GM21529 (cell line): ENCODE measurements at regions not wholly inside any gene's neighbourhood (a gene's known extent, or its start where the extent isn't known, plus 50 kb on each side); places are given as distances from the start of the nearest gene placed in this dataset.

Source experiments
- ATAC-seq: cut with Tn5 transposase; IDR thresholded peaks from one replicate; pipeline ENCODE4 v1.9.1; 2021; ENCODE audit not compliant: unreplicated experiment

DNA sequence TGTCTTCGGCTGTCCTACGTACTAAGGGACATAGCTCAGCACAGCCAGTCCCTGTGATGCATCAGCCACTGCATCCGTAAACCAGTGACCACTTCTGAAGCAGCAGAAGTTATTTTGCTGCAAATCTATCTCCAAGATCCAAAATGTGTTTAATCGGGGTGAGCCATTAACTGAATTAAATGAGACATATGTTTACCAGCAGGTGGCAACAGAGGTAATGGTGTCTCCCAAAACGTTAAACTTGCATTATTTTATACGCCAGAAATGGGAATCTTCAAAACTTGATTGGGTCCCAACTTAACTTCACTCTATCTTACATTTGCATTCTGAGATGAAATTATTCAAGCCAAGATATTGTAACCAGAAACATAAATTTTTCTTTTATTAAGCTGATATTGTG is 75.3 kb upstream of the BOC start:
- no peak for ATAC-seq

DNA sequence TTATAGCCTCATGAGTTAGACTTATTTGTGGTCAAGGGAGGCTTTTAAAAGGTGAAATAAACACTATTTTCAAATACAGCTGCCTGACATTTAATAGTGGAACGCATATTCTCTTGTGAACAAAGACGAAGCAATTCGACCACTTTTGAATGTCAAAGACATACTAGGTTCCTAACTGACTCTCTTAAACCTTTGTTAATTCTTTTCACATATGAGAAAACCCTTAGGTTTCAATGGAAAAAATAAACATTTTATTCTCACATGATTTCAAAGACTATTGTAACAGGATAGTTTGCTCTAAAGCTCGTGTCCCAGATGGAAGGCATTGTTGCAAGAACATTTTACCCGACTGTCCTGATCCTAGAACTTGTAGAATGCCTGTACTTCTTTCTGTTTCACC is 74.8 kb upstream of the BOC start:
- no peak for ATAC-seq

DNA sequence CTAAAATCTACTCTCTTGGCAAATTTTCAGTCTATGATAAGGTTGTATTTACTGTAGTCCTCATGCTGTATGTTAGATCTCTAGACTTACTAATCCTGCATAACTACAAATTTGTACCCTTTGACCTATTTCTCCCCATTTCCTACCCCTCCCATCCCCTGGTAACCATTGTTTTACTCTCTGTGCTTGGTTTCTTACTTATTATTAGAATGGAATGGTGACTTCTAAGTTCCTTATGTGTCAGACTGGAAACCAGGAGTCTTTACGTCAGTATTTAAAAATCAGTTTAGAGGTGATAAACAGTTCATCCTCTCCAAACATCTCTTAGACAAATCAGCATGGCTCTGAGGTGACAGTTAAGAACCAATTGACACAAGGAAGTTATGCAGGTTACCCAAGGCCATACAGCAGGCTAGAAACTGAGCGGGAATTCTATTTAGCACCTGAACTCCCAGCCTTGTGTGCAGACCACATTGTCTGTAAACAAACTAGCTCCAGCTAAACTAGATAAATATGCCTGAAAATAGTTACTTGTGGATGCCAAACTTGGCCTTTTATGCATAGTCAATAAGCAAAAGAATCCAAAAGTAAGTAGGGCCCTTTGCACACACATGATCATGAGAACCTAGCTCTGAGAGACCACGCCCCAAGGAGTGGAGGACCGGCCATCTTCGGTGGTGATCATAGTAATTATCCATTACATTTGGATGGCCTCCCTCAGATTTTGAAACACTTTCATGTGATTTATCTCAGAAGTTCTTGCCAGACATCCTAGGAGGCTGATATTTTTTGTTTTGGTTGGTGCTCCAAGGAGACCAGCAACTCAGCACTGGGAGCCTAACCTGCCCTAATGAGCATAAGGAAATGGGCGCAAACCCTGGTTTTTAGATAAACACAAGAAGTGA is 72.3 kb upstream of the BOC start:
- ATAC-seq = no peak

DNA sequence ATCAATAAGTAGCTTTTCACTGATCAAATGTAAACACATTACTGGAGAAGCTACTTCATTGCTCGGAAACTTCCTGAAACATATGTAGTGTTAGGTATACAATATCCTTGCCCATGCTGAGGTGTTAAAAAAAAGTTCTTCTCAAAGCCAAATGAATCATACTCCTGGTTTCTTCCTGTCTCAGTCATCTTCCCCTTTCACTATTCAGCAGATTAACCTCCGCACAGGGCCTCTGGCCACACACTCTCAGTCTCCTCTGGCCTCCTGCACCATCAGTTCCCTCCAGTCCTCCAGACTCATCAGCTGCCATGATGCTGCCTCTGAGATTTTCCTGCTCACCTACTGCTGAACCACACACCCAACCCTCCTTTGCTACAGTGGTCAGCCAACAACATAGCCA is 70.5 kb upstream of the BOC start:
- no peak for ATAC-seq

DNA sequence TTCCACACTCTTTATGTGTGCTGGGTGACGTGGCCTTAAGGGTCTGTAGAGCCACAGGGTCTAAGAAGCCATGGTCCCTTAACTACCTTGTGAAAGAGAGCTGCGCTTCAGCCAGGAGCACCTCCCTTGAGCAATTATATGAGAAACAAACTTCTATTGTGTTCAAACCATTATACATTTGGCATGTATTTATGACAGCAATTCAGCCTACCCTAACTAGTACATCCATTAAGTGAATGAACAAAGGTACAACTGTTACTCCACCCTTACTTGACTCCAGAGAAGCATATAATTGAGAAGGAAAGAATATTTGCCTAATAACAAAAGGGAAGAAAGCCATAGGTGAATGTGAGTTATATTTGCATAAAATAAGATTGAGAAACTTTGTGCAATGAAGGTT is 69.8 kb upstream of the BOC start:
- ATAC-seq = no peak

DNA sequence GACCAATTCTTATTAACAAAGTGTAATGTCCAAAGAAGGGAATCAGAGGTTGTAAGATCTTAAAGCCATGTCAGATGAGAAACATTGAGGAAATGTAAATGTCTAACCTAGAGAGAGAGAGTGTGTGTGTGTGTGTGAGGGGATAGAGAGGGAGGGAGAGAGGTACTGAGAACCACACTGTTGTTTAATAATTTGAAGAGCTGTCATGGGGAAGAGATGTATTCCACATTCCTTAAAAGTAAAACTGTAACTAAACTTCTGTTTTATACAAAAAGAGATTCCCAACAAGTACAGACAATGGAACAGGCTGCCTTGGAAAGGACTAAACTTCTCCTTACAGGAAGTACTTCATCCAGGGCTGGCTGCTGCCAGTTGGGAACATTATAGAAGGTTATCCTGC is 68.9 kb upstream of the BOC start:
- ATAC-seq = no peak

DNA sequence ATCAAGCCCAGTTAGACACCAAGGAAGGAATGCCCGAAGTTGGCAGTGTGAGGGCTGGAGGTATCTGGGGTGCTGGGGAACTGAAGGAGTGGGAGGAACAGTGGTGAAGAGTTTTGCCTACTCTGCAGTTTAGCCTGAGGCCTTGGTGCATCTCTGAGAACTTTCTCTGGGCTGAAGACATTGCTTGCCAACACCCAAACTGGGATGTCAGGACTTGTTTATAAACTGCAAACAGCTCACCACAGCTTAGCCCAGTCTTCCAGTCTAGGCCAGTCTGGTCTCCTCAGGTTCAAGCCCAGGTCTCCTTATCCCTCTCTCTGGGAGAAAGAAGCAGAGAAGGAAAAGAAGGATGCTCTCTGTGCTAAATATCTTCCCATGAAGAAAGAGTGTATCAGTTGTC is 68.0 kb upstream of the BOC start:
- ATAC-seq = no peak

DNA sequence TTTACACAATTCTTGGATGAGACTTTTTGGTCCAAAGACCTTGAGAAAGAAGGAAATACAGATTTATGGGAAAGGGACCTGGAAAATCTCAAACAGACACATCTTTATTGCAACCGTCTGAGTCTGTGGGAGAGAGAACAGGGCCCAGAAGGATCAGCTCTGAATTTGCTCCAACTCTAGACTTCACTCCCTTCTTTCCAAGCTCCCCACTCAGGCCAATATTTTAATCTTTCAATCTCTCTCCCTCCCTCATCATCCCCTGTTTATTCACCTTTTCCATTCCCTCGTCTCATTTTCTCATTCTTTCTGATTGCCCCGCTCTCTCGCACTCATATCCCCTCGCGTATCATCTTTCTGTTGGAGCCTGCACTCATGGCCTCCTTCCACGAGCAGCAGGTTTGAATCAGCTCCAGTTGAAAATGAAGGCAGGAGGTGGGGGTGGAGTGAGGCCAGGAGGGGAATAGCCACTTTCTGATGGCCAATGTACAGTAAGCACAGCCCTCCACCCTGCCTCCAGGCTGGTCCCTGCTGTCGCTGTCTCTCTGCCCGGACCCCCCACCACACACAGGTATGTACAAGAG is 63.6 kb upstream of the BOC start:
- ATAC-seq = no peak

DNA sequence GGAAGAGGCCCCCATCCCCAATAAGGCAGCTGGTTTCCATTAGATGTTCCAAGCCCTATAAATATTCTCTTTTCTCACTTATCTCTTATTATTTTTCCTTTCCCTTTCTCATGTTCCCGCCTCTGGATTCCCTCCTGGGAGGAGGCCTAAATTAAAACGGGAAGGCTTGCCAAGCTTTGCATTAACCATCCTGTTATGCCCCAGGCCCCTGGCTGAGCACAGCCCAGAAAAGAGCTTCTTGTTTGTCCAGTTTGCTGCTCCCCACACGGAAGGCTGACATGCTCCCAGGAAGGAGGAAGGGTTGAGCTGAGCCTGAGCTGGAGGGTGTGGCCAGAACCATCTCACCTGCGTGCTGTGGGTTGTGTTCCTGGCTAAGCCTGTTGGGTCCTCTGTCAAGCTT is 63.1 kb upstream of the BOC start:
- no peak for ATAC-seq

DNA sequence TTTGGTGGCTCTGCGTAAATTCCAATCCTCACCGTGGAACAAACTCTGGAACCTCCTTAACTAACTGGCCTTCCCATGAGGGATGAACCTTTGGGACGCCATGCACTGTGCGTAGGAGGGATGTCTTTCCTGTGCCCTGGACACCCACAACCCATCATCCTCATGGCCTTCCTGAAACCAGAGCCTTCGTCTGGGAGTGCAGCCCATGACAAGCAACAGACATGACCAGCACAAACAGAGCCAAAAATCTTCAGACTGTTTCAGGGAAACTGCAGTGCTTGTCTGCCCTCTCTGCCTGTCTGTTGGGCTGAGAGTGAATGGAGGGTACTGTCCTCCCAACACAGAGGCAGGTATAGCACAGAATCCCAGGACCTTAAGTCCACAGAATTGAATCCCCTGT is 61.1 kb upstream of the BOC start:
- no peak for ATAC-seq

DNA sequence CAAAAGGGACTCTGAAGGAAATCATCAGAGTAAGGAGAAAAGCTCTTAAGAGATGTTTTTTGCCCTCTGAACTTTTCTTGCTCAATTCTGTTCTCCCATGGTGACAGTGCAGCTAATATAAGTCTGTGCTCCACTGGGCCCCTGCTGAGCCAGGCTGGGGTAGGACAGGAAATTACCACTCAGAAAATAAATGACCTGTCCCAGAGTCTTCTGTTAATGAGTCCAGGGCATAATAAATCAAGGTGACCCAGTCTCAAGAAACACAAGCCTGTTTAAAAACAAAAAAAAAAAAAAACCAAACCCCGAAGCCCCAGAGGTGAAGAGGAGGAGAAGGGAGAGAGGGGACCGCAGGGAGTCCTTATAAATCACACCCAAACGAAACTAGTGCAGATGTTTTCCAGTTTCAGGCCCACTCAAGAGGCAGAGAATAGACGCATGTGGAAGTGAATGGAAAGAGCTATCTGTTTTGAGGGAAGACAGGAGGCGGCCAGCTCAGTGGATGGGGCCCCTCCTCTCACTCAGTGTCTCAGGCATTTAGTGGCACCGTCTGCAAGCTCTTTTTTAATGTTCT is 59.8 kb upstream of the BOC start:
- no peak for ATAC-seq

DNA sequence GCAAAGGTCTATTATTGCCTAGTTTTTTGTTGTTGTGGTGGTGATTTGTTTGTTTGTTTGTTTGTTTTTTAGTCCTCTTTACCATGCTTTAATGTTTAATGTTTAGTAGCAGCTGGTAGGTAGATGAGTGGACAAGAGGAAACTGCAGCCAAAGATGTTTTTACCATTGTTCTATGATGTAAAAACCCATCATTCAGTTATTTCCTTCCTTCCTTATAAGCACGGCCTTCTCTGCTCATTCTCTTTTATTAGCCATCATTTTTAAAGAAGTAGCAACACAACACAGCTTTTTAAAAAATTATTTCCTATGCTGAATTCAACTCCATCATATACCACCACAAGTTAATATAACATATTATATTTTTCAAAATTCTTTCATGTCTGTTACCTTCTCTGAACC is 58.5 kb upstream of the BOC start:
- no peak for ATAC-seq

DNA sequence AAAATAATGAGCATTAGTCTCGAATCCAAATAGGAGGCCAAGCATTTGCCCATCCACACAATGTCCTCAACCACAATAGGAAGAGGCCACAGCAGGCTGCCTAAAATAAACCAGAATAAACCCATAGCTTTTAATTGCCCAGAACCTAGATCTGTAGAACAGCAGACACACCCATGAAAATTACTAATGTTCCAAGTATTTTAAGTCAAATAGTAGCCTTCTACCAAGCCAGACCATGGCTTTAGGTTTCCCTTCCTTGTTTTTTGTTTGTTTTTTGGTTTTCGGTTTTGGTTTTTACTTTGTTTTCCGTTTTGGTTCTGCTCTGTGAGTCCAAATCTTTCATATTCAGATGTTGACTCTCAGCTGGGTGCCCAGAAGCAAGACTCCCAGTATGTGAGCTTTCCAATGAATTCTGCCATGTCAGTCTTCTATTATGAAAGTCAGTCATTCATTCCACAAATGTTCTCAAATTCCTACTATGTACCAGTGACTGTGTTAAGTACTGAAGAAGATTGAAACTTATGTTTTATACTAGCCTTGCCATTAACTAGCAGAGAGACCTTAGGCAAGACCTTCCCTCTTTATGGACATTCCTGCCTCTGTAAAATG is 57.8 kb upstream of the BOC start:
- ATAC-seq = peak; percentile 94

DNA sequence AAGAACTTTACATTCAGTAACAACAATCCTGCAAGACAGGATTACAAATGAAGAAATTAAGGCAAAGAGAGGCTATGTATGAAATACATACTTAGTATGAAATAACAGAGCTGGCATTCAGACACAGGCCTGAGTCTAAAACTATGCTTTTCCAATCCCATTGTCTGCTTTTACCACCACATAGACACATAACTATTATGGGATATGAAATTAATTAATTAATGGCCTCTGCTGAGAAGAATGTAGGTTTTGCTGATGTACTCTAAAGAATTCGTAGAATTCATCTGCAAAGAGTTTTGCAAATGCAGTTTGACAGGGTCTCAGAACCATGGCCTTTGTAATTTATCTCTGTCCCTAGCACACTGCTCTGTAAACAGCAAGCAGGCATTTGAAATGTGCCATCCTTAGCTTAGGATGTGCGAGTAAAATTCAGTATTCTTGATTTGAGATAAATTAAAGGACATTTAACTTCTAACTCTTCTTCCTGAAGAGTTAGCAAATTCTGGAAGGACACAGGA is 54.5 kb upstream of the BOC start:
- ATAC-seq = no peak

DNA sequence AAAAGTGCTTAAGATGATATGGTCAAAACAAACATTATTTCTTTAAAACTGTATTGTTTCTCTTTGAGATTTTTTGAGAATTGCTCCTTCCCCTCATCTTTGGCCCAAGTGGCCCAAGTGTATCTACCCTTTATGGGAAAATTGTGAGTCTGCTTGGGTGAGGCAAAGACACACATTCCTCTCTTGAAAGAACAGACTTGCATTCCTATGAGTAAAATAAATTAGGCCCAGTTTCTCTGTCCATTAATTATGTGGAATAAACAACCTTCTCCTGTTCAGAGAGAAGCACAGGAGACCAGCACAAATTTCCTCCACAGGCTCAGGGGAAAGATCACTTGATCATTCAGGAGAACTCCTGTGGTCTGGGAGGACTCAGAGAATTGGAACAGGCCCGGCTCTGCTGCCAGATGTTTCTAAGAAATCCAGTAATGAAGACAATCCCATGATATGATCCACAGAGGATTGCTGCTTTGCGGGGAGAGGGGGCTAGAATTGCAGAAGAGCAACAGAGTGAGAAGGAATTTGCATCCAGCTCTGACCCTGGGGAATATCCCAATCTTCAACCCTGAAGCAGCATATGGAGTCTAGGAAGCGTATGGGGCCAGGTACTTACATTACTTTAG is 53.8 kb upstream of the BOC start:
- no peak for ATAC-seq

DNA sequence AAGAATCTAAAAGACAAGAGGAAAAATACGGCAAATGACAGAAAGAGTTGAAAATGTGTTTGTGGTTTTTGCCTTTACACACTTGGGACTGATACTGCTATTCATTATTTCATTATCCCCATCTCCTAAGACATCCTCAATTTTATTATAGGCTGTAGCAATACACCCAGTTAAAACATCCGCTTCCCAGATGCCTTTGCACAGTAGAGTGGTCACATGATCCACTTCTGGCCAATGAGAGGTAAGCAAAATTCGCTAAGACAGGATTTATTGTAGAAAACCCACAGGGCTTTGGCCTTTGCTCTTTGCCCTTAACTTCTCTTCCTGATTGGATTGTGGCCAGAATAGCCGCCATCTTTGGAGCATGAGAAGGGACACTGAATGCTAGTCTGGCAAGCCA is 53.2 kb upstream of the BOC start:
- no peak for ATAC-seq
